ENCODE measurements at regions not wholly inside any gene's neighbourhood (a gene's known extent, or its start where the extent isn't known, plus 50 kb on each side); places are given as distances from the start of the nearest gene placed in this dataset.

GRCh38 chr13:24041651-24042225 is 118.8 kb upstream of the SPATA13 start:
- TF ChIP-seq CTCF (conservative IDR thresholded peaks at IDR 0.05): no peak
- no peak for TF ChIP-seq ZFX (IDR thresholded peaks at IDR 0.05)
